ENCODE measurements at regions not wholly inside any gene's neighbourhood (a gene's known extent, or its start where the extent isn't known, plus 50 kb on each side); places are given as distances from the start of the nearest gene placed in this dataset.
"Not testable (repeated sequence)": the region's sequence is repeated elsewhere in the genome, so short reads cannot be mapped to it uniquely, and the experiment has no call there.

DNA sequence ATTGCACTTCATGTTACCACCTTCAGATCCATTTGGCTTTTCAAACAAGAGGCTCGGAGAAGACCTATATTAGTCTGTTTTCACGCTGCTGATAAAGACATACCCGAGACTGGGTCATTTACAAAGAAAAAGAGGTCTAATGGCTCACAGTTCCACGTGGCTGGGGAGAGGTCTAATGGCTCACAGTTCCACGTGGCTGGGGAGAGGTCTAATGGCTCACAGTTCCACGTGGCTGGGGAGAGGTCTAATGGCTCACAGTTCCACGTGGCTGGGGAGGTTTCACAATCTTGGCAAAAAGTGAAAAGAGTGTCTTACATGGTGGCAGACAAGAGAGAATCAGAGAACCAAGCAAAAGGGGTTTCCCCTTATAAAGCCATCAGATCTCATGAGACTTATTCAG is 268.0 kb downstream of the C16orf95 start:
- DNase-seq (ENCODE audit: low read depth in 2 of 2), result not testable (repeated sequence)

DNA sequence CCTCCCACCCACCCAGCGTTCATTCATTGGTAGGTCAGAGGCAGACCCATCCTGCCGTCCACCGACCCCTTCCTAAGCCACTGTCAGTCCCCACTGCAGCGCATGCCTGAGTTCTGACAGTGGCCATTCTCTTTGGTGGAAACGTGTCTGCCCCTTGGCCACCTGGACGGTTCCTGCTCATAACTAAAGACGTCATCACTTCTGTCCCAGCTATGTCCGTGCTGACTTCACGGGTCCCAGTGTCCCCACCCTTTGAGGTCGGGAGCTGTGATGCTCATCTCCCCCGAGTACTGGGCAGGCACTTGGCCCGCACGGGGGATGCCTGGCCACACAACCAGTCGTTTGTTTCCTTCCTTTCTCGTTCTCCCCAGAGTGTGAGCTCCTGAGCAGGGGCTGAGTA is 267.1 kb downstream of the C16orf95 start:
- no peak for DNase-seq (ENCODE audit: low read depth in 2 of 2)

DNA sequence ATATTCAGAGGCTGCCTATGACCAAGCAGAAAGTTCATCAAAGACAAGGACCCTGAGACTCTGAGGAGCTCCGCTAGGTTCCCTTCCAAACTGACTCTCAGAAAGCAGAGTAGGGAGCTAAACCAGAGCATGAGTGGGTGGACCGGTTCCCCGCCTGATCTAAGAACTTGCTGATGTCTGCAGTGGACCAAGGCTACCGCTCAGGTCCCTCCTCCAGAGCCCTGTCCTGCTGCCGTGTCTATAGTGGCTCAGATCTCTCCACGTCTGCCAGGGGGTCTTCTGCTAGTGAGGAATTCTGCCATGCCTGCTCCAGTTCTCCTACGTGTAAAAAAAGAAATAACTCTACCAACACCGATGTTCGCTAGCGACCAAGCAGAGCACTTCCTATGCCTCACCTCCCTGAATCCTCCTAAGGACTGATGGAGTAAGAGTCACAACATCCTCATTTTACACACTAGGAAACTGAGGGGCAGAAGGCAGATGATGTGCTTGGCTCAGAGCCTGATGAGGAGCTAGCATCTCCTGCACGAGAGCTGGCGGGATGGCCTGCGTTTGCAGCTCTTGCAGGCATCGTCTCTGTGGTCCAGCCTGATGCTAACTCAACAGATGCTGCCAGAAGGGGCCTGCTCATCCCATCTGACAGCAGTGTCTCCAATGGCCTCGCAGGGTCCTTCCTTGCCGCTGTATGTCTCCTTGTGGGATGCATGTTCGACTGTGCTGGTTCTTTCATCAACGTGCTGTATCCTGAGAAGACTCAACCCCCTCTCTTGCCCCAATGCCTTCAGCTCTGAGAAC is 265.5 kb downstream of the C16orf95 start:
- no peak for DNase-seq (ENCODE audit: low read depth in 2 of 2)

DNA sequence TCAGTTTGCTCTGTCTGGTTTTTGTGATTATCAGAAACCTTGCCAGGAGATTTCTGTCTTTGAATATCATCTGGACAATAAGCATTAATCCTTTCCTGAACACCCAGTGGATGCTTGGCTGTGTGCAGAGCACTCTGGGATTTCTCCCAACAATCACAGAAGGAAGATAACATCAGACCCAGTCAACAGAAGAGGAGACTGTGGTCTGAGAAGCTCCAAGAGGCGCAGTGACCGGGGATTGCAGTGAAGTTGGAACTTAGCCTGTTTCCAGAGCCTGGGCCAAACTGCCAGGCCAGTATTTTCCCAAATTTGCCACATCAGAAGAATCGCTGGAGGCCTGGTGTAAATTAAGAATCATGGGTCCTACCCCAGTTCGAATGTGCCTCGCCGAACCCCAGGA is 264.7 kb downstream of the C16orf95 start:
- DNase-seq (ENCODE audit: low read depth in 2 of 2), result no peak

DNA sequence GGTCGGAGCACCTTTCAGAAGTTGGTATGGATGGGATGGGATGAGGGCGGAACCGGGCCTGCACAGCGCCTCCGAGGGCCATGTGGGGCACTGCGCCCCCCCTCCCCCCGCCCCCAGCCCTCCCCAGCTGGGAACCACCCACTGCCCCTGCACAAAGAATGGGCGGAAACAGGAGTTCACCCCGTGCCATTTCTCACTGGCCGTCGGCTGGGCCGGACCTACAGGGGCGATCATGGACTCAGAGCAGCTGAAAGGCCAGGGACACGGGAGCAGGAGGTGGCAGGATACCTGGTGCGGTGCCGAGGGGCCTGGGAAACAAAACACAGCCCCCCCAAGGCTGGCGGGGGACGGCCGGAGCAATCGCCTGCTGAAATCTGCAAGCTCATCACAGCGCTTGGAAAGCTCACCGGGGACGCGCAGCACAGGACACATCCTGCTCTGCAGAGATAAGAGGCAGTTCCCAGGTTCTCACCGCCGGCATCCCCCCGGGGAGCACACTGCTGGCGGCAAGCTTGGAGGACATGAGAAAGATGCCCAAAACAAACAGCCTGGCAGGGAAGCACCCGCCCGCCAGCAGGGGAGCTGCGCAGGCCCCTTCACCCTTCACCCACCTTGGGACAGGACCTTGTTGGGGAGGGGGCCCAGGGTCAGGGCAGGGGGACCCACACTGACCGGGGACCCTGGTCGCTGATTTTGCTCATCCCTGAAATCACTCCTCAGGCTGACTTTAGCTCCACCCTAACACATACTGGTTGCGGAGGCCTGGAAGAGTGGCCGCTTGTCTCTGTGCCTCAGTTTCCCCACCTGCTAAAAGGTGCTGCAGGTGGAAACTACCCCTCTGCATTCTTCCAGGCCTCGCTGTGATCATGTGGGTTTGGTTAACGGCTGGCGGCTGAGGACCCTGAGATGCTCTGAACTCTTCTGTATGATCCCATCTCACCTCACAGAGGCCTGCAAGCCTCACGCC is 263.9 kb downstream of the C16orf95 start:
- no peak for DNase-seq (ENCODE audit: low read depth in 2 of 2)

DNA sequence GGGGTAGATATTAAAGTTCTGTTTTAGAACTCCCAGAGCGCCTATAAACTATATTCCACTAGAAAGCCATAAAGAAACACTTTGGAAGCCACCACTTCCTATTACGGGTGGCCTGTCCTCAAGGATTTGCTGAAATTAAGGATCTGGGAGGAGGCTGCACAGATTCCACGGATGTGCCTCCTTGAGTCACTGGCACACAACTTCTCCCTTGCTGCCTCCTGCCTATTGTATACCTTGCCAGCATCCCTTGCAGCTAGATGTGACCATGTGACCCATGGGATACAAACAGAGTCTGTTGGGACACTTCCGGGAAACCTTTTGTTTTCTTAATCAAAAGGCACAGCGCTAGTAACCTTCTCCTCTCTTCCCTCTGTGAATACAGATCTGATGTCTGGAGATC is 263.0 kb downstream of the C16orf95 start:
- no peak for DNase-seq (ENCODE audit: low read depth in 2 of 2)

DNA sequence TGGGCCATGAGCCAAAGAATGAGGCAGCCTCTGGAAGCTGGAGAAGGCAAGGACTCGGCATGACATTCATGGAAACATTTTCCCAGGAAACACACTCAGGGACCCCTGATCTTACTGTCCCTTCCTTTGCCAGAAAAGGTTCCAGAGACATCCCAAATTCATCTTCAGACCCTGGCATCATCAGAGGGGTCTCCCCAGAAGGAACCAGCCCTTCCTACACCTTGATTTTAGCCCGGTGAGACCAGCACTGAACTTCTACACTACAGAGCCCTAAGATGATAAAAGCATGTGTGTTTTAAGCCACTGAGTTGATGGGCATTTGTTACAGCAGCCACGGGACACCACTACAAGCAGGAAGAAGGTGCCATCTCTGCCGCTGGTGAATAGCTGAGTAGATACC is 262.3 kb downstream of the C16orf95 start:
- DNase-seq (ENCODE audit: low read depth in 2 of 2), result no peak

DNA sequence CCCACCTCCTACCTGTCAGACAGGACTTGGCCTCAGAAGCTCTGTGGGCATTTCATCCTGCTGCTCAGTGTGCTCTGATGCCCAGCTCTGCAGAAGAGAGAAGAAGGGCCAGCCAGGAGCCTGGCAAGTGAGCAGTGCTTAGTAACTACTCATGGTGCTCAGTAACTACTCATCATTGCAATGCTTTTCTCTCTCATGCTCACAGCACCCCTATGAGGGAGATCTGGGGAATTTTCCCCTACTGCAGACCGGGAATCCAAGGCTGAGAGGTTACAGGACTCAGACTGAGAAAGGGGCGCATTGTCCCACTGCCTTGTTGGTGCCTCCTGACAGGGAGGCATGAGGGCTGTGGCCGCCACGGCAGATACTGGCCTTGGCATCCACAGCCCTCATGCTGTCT is 261.1 kb downstream of the C16orf95 start:
- no peak for DNase-seq (ENCODE audit: low read depth in 2 of 2)

DNA sequence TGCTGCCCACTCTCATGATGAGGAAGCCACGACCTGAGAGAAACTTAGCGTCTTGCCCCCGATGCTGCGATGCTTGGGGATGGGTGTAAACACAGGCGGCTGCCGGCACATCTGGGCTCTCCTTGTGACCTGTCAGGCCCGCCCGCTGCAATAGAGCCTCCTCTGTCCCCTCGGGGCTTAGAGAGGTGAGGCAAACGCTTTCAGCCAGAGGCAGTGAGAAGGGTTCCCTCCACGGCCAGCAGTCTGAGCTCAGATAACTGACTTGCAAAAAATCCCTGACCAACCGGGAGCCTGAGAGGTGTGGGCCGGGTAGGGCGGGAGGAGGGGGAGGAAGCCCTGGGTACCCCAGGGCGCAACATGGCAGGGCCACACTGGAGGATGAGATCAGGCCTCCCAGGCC is 260.6 kb downstream of the C16orf95 start:
- no peak for DNase-seq (ENCODE audit: low read depth in 2 of 2)

DNA sequence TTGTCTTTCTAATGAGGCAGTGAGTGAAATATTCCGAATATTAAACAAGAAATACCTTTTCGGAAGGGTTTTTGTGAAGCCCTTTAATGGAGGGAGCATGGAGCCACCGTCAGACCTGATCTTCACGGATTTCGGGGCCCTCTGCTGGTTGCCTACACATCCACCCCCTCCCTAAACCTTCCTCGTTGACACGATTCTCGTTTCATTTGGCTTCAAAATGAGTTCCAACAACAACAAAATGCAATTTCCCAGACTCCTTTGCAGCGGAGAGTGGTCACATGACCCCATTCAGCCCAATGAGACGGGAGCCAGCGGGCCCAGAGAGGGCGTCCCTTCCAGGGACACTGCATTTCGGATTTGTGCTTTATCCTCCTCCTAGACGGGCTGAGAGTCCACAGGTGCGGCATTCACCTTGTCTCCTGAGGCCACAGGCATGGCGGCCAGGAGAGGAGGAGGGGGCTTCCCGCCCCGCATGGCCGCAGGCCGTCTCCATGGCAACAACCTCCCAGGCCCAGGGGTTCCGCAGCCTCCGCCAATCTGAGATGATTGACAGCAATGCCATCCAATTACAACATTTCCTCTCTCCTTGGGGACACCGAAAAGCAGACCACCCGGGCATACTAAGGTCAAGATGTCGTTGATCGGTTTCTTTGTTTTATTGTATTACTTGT is 259.8 kb downstream of the C16orf95 start:
- no peak for DNase-seq (ENCODE audit: low read depth in 2 of 2)

DNA sequence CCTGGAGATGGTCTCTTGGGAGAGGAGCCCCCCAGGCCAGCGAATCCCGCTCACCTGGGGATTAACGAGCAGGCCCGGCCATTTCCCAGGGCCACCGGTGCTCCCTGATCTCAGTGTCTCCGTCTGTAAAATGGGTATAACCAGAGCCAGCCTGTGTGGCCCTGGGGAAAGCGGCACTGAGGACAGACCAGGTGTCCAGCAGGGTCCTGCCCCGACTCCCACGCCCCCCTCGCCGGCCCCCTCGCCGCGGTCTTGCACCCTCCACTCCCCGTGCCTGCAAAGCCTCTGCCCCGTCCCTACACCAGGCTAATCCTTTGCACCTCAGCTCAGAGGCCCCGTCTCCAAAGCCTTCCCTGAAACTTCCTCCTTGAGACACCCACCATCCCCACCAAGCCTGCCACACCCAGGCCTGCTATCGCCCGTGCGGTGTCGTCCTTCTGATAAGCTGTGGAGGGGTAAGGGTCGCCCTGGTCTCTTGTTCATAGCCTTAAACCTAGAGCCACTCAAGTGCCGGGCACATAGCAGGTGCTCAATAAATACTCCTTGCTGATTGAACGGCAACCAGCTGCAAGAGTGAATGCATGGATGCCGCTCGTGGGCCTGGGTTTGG is 259.1 kb downstream of the C16orf95 start:
- DNase-seq (ENCODE audit: low read depth in 2 of 2), result no peak

DNA sequence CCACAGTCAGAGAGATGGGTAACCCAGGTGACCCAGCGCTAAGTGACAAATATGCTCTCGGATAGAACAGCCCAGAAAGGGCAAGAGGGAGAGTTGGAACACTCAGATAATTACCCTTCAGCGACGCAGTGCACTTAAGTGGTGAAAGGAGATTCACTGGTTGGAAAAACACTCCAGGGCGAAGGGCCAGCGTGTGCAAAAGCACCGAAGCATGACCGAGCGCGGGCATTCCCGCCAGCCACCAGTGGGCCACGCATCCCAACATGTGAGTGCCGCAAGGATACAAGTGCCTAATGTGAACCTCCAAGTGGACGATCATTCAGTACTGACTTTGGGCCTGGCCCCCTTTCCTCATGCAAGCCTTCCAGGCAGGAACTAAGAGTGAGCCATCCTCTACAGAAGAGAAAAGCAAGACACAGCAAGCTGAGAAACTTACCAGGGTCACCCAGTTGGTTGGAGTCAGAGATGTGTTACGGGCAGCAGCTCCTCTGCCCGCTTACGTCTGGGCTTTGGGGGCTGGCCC is 258.4 kb downstream of the C16orf95 start:
- no peak for DNase-seq (ENCODE audit: low read depth in 2 of 2)

DNA sequence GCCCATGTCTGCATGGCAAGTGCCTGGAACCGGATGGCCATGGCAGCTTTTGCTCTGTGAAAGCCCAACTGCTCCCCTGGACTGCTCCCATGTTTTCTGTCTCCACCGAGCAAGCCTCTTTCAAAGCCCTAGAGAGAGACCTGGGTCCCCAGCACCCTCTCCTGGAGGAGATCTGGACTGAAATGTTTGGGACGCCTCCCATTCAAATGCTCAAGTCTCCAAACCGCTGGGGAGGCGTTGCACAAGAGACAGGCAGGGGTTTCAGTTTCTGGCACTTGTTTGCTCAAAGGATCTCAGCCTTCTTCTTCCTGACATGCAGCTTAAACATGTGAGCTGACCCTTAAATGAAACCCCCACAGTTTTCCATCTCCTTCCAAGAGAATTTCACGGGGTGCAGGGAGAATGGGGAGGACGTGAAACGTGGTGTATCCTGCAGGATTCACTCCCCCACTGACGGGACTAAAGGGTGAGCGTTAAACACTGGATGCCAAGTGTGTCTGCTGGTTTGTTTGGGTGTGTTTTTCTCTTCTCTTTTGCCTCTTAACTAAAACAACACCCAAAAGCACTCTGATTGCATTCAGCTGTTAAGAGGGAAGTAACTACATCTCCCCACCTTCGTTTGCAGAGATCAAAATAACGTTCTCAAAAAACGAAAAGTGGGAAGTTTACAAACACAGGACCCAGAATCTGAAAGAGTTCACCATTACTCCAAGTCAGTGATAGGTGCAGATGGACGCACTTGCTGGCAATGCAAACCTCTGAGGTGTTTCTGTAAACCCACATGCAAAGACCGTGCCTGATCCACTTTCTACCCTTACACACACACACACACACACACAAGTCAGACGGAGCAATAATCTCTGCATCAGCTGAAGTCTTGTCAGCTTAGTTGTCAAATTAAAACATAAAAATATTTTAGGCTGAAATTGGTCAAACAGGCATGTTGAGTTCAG is 256.9 kb downstream of the C16orf95 start:
- no peak for DNase-seq (ENCODE audit: low read depth in 2 of 2)

DNA sequence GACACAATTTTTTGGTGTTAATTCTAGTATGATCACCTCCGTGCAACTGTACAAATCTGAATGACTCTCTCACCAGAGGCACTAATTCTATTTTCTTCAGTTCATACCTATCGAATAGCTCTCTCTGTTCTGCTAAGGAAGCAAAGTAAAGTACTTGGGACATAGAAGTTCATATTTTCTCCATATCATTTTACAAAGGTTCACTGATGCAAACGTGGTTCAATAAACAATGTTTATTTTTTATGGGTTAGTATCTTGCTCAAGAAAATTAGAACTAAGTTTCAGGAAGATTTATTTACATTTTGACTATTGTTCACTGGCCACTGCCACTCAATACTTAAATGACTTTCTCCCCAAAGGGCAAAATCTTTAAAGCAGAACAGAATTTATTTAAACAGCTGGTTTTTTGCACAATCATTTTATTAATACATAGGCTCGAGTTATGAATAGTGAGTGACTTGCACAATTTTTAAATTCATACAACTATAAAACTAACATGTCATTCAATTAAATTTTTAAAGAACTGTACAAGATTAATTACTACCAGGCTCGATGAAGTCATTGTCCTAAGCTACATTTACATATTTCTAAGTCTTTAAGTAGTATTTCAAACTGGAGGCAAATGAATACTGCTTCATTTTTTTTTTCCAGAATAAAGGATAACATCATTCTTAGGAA is 255.8 kb downstream of the C16orf95 start:
- DNase-seq (ENCODE audit: low read depth in 2 of 2), result no peak

DNA sequence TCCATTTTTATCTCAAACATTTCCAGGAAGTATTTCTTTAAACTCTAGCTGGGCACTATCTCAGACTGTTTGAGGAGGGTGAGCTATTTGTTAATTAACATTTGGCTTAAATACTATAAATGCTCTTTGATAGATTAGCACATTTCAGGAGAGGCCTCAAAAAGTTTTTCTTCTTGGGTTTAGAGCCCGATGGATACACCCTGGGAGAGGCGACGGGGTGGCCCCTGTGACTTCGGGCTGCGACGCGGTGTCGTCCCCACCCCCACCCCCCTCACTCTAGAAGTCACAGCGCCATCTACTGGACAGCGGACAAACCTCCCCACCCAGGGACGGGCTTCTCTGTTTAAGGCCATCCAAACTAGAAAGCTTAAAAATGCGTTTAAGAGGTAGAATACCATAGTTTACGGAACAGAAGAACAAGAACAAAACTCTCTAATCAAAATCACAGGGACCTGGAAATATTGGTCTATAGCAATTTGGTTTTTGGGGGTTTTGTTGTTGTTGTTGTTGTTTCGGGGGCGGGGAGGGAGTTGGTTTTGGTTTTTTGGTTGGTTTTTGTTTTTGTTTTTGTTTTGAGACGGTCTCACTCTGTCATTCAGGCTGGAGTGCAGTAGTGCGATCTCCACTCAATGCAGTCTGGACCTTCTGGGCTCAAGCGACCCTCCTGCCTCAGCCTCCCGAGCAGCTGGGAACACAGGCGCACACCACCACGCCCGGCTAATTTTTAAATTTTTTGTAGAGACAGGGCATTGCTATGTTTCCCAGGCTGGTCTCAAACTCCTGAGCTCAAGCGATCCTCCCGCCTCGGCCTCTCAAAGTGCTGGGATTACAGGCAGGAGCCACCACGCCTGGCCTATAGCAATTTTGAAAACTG is 254.4 kb downstream of the C16orf95 start:
- peak; percentile 18 to 26 for DNase-seq (ENCODE audit: low read depth in 2 of 2)

DNA sequence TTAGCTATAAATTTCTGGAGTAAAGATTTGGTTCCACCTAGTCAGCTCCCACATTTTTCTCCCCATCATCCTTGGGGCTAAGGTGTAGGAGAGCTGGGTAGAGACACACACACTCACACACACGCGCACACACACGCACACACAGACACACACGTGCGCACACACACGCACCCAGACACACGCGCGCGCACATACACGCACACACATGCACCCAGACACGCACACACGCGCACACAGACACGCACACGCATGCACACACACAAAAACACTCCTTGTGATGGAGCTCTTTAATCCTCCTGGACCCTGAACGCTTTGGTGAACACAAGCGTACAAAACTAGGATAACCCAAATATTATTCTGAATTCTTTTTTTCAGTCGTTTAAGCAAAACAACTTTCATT is 253.6 kb downstream of the C16orf95 start:
- no peak for DNase-seq (ENCODE audit: low read depth in 2 of 2)

DNA sequence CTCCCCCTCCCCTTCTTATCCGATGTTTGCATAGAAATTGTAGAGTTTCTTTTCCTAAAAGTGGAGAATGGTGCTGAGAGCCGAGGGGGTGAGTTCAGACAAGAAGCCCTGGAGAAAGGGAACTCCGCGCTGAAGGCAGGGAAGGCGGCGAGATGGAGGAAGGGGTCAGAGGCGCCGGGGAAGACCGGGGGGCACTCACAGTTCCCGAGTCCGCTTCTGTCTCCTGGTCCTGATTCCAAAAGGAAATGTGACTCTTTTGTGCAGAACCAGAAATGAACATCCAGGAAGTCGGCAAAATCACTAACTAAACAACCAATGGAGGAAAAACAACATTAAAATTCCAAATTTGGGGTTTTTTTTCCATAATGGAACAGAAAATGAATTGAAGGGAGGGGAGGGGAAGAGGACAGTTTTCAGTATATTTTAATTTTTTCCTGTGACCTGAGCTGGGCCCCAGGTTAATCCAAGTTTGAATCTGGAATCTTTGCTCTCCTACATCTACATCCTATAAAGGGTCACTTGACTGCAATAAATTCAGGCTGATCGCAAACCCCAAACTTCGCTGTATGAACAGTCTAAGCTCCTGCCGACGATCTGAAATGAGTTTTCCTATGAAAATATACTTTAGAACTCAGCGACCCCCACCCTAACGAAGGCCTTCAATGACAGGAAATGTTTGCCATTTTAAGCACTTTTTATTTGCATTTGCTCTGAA is 252.3 kb downstream of the C16orf95 start:
- DNase-seq (ENCODE audit: low read depth in 2 of 2), result no peak

DNA sequence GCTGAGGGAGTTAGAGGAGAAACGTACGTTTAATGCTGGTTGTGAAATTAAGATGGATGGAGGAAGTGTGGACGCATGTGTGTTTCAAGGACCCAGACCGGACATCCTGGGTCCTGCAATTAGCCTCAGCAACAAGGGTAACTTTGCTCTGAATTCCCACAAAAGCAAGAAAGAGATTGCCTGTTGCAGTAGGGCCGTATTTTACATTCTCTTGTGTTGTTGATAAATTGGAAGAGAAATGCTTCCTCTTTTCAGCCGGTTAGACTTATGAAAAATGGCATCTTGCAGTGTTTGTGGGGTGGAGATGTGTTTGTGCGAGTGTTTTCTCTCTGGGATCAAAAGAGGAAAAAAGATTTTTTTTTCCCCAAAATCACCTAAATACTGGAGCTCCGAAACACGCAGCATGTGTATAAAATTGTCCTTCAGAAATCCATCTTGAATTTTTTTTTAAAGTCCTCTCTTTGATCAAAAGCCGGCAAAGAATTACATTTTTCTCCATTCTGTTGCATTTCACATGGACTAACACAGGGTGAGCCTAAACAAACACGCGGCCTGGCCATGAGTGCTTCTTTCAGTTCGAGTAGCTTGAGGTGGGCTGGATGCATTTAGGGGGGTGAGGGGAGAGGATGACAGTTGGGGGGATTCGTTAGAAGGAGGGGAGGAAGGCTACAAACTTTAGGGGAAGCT is 251.6 kb downstream of the C16orf95 start:
- DNase-seq (ENCODE audit: low read depth in 2 of 2), result no peak

Data from stimulated activated CD8-positive, alpha-beta memory T cell treated with anti-CD3 and anti-CD28 coated beads, Interleukin-15, amount 100 ng/mL, for 48 hours (primary cell).